ENCODE measurements at regions not wholly inside any gene's neighbourhood (a gene's known extent, or its start where the extent isn't known, plus 50 kb on each side); places are given as distances from the start of the nearest gene placed in this dataset.

GRCh38 chr4:33715841-33716395, 2528.4 kb downstream of the ARAP2 start:
- peak; percentile 67 for DNase-seq (ENCODE audit: low read depth, low spot score)
- no peak overlapping the region for H3K4me3 ChIP-seq (ENCODE audit: low read depth, low read length)
- POLR2A ChIA-PET: no interaction called here
- CTCF ChIA-PET: no interaction called here
- no peak for TF ChIP-seq CTCF (IDR thresholded peaks at IDR 0.05; ENCODE audit: insufficient read depth, low read length, missing control alignments)

GRCh38 chr4:33722254-33722653, 2522.1 kb downstream of the ARAP2 start:
- TF ChIP-seq CTCF (IDR thresholded peaks at IDR 0.05; ENCODE audit: insufficient read depth, low read length, missing control alignments): no peak
- DNase-seq (ENCODE audit: low read depth, low spot score): peak; percentile 29

GRCh38 chr4:33722800-33723516, 2521.4 kb downstream of the ARAP2 start:
- DNase-seq (ENCODE audit: low read depth, low spot score): no peak
- no peak overlapping the region for H3K4me3 ChIP-seq (ENCODE audit: low read depth, low read length)
- peak; percentile 14 for TF ChIP-seq CTCF (IDR thresholded peaks at IDR 0.05; ENCODE audit: insufficient read depth, low read length, missing control alignments)
- POLR2A ChIA-PET: no interaction called here
- CTCF ChIA-PET: interaction anchor here (0.6 to 1.4 kb wide), 3 partner anchors 10 to 79 kb away, joined by 3 to 4 read pairs (median 3); no protein-coding TSS in a partner anchor

More at GRCh38 chr4:33722254-33722653, 2522.1 kb downstream of the ARAP2 start:
- no peak overlapping the region for H3K4me3 ChIP-seq (ENCODE audit: low read depth, low read length)
- CTCF ChIA-PET: interaction anchor here (1.1 to 1.4 kb wide), 2 partner anchors 9 to 74 kb away, joined by 3 to 4 read pairs; no protein-coding TSS in a partner anchor
- POLR2A ChIA-PET: no interaction called here

GRCh38 chr4:33724685-33725084, 2519.6 kb downstream of the ARAP2 start:
- H3K4me3 ChIP-seq (ENCODE audit: low read depth, low read length): no peak overlapping the region
- CTCF ChIA-PET: no interaction called here
- DNase-seq (ENCODE audit: low read depth, low spot score): no peak
- POLR2A ChIA-PET: no interaction called here
- TF ChIP-seq CTCF (IDR thresholded peaks at IDR 0.05; ENCODE audit: insufficient read depth, low read length, missing control alignments): no peak

GRCh38 chr4:33725861-33726260, 2518.5 kb downstream of the ARAP2 start:
- ChIA-PET POLR2A (no interaction called here), CTCF (no interaction called here)
- no peak for TF ChIP-seq CTCF (IDR thresholded peaks at IDR 0.05; ENCODE audit: insufficient read depth, low read length, missing control alignments)
- no peak overlapping the region for H3K4me3 ChIP-seq (ENCODE audit: low read depth, low read length)
- DNase-seq (ENCODE audit: low read depth, low spot score): no peak

GRCh38 chr4:33737726-33738125, 2506.6 kb downstream of the ARAP2 start:
- TF ChIP-seq CTCF (IDR thresholded peaks at IDR 0.05; ENCODE audit: insufficient read depth, low read length, missing control alignments): no peak
- CTCF ChIA-PET: no interaction called here
- POLR2A ChIA-PET: no interaction called here
- DNase-seq (ENCODE audit: low read depth, low spot score): no peak
- H3K4me3 ChIP-seq (ENCODE audit: low read depth, low read length): no peak overlapping the region
